IMR-90 (cell line): ENCODE measurements at regions not wholly inside any gene's neighbourhood (a gene's known extent, or its start where the extent isn't known, plus 50 kb on each side); places are given as distances from the start of the nearest gene placed in this dataset.

Experiments
- ATAC-seq: fragments of 200-7000 bp; cut with Tn5 transposase; 2 replicates; pipeline ENCODE4 v1.9.1; 2020; ENCODE audit warnings: low read depth, mild to moderate bottlenecking, moderate library complexity
- BruUV-seq: library from RNA; stranded (reverse); fragments of 400-500 nt; replicated peaks from 2 replicates; lab custom pipeline; 2021; lab: Mats Ljungman, UMichigan
- CTCF ChIA-PET: fragments of 300-600 bp; formaldehyde crosslinking; extraction: SDS; loops from one replicate; lab custom pipeline; 2021; ENCODE audit warnings: antibody characterized with exemption; lab: Yijun Ruan, JAX
- POLR2A ChIA-PET: fragments of 300-600 bp; sonication (Branson Sonifier 250); formaldehyde crosslinking; loops from one replicate; lab custom pipeline; 2022; ENCODE audit warnings: antibody characterized with exemption; ENCODE audit not compliant: unreplicated experiment; lab: Charles Lee
- DNase-seq: peaks from one replicate; pipeline ENCODE4 v3.0.0; 2013
- H2AFZ ChIP-seq: replicated peaks from 2 replicates; pipeline ENCODE3; 2013; ENCODE audit warnings: low read length, mild to moderate bottlenecking; ENCODE audit not compliant: poor library complexity
- H2AK5ac ChIP-seq: 2 replicates; pipeline ENCODE4 v1.6.1; 2013; ENCODE audit warnings: low read depth, low read length, inconsistent platforms
- H2AK9ac ChIP-seq: replicated peaks from 2 replicates; pipeline ENCODE3; 2013; ENCODE audit warnings: mild to moderate bottlenecking, low read depth, low read length, moderate library complexity; ENCODE audit not compliant: poor library complexity
- H2BK120ac ChIP-seq: 2 replicates; pipeline ENCODE4 v1.6.1; 2013; ENCODE audit warnings: low read depth, low read length, inconsistent platforms
- H2BK15ac ChIP-seq: 3 replicates; pipeline ENCODE4 v1.6.1; 2013; ENCODE audit warnings: low read depth, low read length, inconsistent platforms
- H2BK20ac ChIP-seq: 2 replicates; pipeline ENCODE4 v1.6.1; 2013; ENCODE audit warnings: low read depth, mild to moderate bottlenecking, inconsistent platforms, low read length, moderate library complexity
- H2BK5ac ChIP-seq: 2 replicates; pipeline ENCODE4 v1.6.1; 2013; ENCODE audit warnings: mild to moderate bottlenecking, low read depth, low read length, inconsistent platforms; ENCODE audit not compliant: poor library complexity, severe bottlenecking
- H3K14ac ChIP-seq: replicated peaks from 2 replicates; pipeline ENCODE4 v1.6.1; 2013; ENCODE audit warnings: low read depth, low read length, inconsistent platforms
- H3K18ac ChIP-seq: 2 replicates; pipeline ENCODE4 v1.6.1; 2013; ENCODE audit warnings: low read depth, low read length, control low read depth
- H3K23ac ChIP-seq: 2 replicates; pipeline ENCODE4 v1.6.1; 2013; ENCODE audit warnings: low read depth, low read length, inconsistent platforms
- H3K27ac ChIP-seq: 2 replicates; pipeline ENCODE4 v1.5.1; 2013; ENCODE audit warnings: mild to moderate bottlenecking, control low read depth, low read length; ENCODE audit not compliant: insufficient read depth
- H3K27me3 ChIP-seq: 2 replicates; pipeline ENCODE4 v1.6.1; 2013; ENCODE audit warnings: low read length; ENCODE audit not compliant: control insufficient read depth, insufficient read depth
- H3K36me3 ChIP-seq: 2 replicates; pipeline ENCODE4 v1.6.1; 2013; ENCODE audit warnings: low read length, mixed read lengths; ENCODE audit not compliant: control insufficient read depth, insufficient read depth
- H3K4ac ChIP-seq: 2 replicates; pipeline ENCODE4 v1.6.1; 2013; ENCODE audit warnings: low read depth, low read length, inconsistent platforms
- H3K4me1 ChIP-seq: 2 replicates; pipeline ENCODE4 v1.6.1; 2013; ENCODE audit warnings: low read length, mixed read lengths; ENCODE audit not compliant: control insufficient read depth, insufficient read depth
- H3K4me2 ChIP-seq: 2 replicates; pipeline ENCODE4 v1.6.1; 2013; ENCODE audit warnings: low read depth, mild to moderate bottlenecking, control low read depth, low read length, moderate library complexity
- H3K4me3 ChIP-seq: 2 replicates; pipeline ENCODE4 v1.5.1; 2013; ENCODE audit warnings: low read depth, mild to moderate bottlenecking, control low read depth, low read length, moderate library complexity; ENCODE audit not compliant: insufficient read depth
- H3K56ac ChIP-seq: 2 replicates; pipeline ENCODE4 v1.6.1; 2013; ENCODE audit warnings: low read length, inconsistent platforms; ENCODE audit not compliant: insufficient read depth; ENCODE audit errors: extremely low read depth
- H3K79me1 ChIP-seq, 2 experiments: 2 replicates each; pipeline ENCODE4 v1.6.1; 2013; ENCODE audit warnings: low read length in 2 of 2, inconsistent platforms in 1 of 2, low read depth in 1 of 2
- H3K9ac ChIP-seq: 2 replicates; pipeline ENCODE4 v1.6.1; 2013; ENCODE audit warnings: low read depth, low read length, control low read depth
- H3K9me1 ChIP-seq: 2 replicates; pipeline ENCODE4 v1.6.1; 2013; ENCODE audit warnings: low read length, inconsistent platforms; ENCODE audit not compliant: insufficient read depth
- H3K9me3 ChIP-seq: 2 replicates; pipeline ENCODE4 v1.6.1; 2013; ENCODE audit warnings: low read length; ENCODE audit not compliant: control insufficient read depth, insufficient read depth
- H4K20me1 ChIP-seq: 2 replicates; pipeline ENCODE4 v1.6.1; 2013; ENCODE audit warnings: low read length, inconsistent platforms; ENCODE audit not compliant: insufficient read depth
- H4K5ac ChIP-seq: 2 replicates; pipeline ENCODE4 v1.6.1; 2013; ENCODE audit warnings: mild to moderate bottlenecking, low read depth, low read length, control low read depth
- H4K8ac ChIP-seq, 2 experiments: 2 replicates each; pipeline ENCODE4 v1.6.1; 2013; ENCODE audit warnings: low read depth in 2 of 2, low read length in 2 of 2, control low read depth in 1 of 2, inconsistent platforms in 1 of 2
- H4K91ac ChIP-seq: 2 replicates; pipeline ENCODE4 v1.6.1; 2013; ENCODE audit warnings: low read depth, low read length, inconsistent platforms; ENCODE audit not compliant: insufficient read depth
- CEBPB ChIP-seq: IDR thresholded peaks from 2 replicates; pipeline ENCODE4 v1.6.1; 2012; ENCODE audit warnings: low read depth, low read length, improper control_type of control experiment
- NFE2L2 ChIP-seq: fragments of 150-350 bp; IDR thresholded peaks from 2 replicates; pipeline ENCODE4 v1.6.1; 2016; ENCODE audit warnings: low read depth, mild to moderate bottlenecking, low read length
- RAD21 ChIP-seq: IDR thresholded peaks from 2 replicates; pipeline ENCODE4 v1.6.1; 2012; ENCODE audit warnings: low read length, improper control_type of control experiment
- RFX5 ChIP-seq: IDR thresholded peaks from 2 replicates; pipeline ENCODE4 v1.8.0; 2012; ENCODE audit warnings: low read depth, mild to moderate bottlenecking, low read length, moderate library complexity
- WGBS, 2 experiments: methylation state at CpG; one replicate each; pipeline versions ENCODE4 v1.1.5 to v1.1.7; 2013; ENCODE audit warnings: missing lambda C conversion rate in 2 of 2; ENCODE audit not compliant: insufficient read length in 1 of 2; ENCODE audit errors: extremely low coverage in 2 of 2; 5-methylcytosine and 5-hydroxymethylcytosine counted together
- dilution Hi-C: fragments of 300-500 bp; cut with HindIII; formaldehyde crosslinking; loops from one replicate; pipeline ENCODE4 v1.14.3; 2018; ENCODE audit warnings: low sequenced_read_pairs; ENCODE audit not compliant: unreplicated experiment
- in situ Hi-C: fragments of 300-500 bp; cut with MboI; formaldehyde crosslinking; loops from 3 replicates; pipeline ENCODE4 v1.14.3; 2019; ENCODE audit warnings: low sequenced_read_pairs, inconsistent platforms, mixed read lengths
- intact Hi-C: fragments of 100-400 bp; cut with micrococcal nuclease; formaldehyde crosslinking; loops from 2 replicates; pipeline ENCODE4 v1.10.0; 2022

DNA sequence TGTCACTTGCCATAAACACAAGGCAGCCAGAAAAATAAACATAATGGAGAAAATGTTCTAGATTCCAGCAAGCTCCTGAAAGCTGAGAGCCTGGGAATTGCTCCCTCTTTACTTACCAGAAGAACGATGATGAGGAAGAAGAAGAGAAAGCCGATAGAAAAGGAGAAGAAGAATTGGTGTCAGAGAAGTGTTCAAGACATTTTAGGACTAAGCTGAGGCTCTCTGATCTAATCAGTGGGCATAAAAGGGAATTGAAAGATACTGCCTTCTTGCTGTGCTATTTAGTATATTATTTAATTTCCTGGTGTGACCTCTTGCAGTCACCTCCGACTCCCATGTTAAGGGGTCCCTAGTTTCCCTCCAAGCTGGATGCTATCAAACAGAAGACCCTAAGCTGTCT lies 316.6 kb upstream of the JARID2 start:
- H3K36me3 ChIP-seq = no peaks in the 10 kb centered on the region
- CTCF ChIA-PET = no interaction called here

More for the DNA sequence above, 316.6 kb upstream of the JARID2 start:
- no TSS peak for BruUV-seq
- H3K9ac ChIP-seq = no peak overlapping the region
- H2AK9ac ChIP-seq = no peak overlapping the region
- H3K18ac ChIP-seq = no peak overlapping the region
- no peak overlapping the region for H2BK20ac ChIP-seq
- no CpG with 5 or more reads among the region's 3 CpGs for WGBS, 2 experiments
- H3K27me3 ChIP-seq = no peaks in the 10 kb centered on the region
- no peak overlapping the region for H2AFZ ChIP-seq
- intact Hi-C loops (loop anchor here (10.0 kb wide), 1 partner anchor 516 kb away; no protein-coding TSS in a partner anchor), dilution Hi-C loops (no loop called here), in situ Hi-C loops (no loop called here)
- H2AK5ac ChIP-seq = no peak overlapping the region
- peaks cover 8% of the 10 kb centered on the region for H3K9me1 ChIP-seq
- H3K56ac ChIP-seq = no peak overlapping the region
- H3K23ac ChIP-seq = no peak overlapping the region
- H2BK15ac ChIP-seq = no peak overlapping the region
- H3K4ac ChIP-seq = no peak overlapping the region
- no peak overlapping the region for H3K4me2 ChIP-seq
- no peak overlapping the region for H3K27ac ChIP-seq
- no peaks in the 10 kb centered on the region for H3K79me1 ChIP-seq
- POLR2A ChIA-PET = no interaction called here
- DNase-seq = no peak
- no peak overlapping the region for H2BK5ac ChIP-seq
- H4K20me1 ChIP-seq = no peaks in the 10 kb centered on the region
- no peak overlapping the region for H4K8ac ChIP-seq
- ATAC-seq = no peak
- H2BK120ac ChIP-seq = no peak overlapping the region
- peaks cover 9% of the 10 kb centered on the region for H3K4me1 ChIP-seq
- no peak overlapping the region for H3K14ac ChIP-seq
- no peak overlapping the region for H4K91ac ChIP-seq
- no peak overlapping the region for H3K4me3 ChIP-seq
- H3K9me3 ChIP-seq = no peaks in the 10 kb centered on the region
- H4K5ac ChIP-seq = no peak overlapping the region
- TF ChIP-seq CEBPB (no peak), NFE2L2 (no peak), RFX5 (no peak), RAD21 (no peak)
